Stimulated activated CD4-positive, alpha-beta T cell treated with anti-CD3 and anti-CD28 coated beads, Interleukin-1b, Interleukin-23, amount 100 ng/mL, for 48 hours (primary cell): ENCODE measurements at regions not wholly inside any gene's neighbourhood (a gene's known extent, or its start where the extent isn't known, plus 50 kb on each side); places are given as distances from the start of the nearest gene placed in this dataset.
"Not testable (repeated sequence)": the region's sequence is repeated elsewhere in the genome, so short reads cannot be mapped to it uniquely, and the experiment has no call there.

ENCODE experiments used
- DNase-seq: peaks from one replicate; pipeline ENCODE4 v3.0.0-alpha.2; 2020

- no peak for DNase-seq
Measured at GRCh38 chr2:104977958-104978357, 59.9 kb upstream of the MRPS9 start.

- not testable (repeated sequence) for DNase-seq
Measured at GRCh38 chr2:104979786-104980185, 58.1 kb upstream of the MRPS9 start.

- no peak for DNase-seq
Measured at GRCh38 chr2:104982111-104982510, 55.8 kb upstream of the MRPS9 start.
